Natural killer cell (primary cell): ENCODE measurements at regions not wholly inside any gene's neighbourhood (a gene's known extent, or its start where the extent isn't known, plus 50 kb on each side); places are given as distances from the start of the nearest gene placed in this dataset.

Experiments
- ATAC-seq, 3 donors: fragments of 150-1000 bp in 2 of 3; fragments of 200-7000 bp in 1 of 3; cut with Tn5 transposase; 1 replicate in 1 of 3; 2 replicates in 2 of 3; pipeline ENCODE4 v1.10.0; 2021; ENCODE audit warnings: mild to moderate bottlenecking in 2 of 3, moderate library complexity in 2 of 3
- DNase-seq, 2 donors: peaks; one replicate each; pipeline versions ENCODE4 v3.0.0 to v3.0.0-alpha.2; 2013 to 2021; ENCODE audit warnings: mixed read lengths in 1 of 2
- H3K27ac ChIP-seq: one replicate; pipeline ENCODE4 v1.5.1; 2013; ENCODE audit warnings: mild to moderate bottlenecking, low read length
- H3K27me3 ChIP-seq: one replicate; pipeline ENCODE4 v1.6.1; 2013; ENCODE audit warnings: low read length; ENCODE audit not compliant: control insufficient read depth, insufficient read depth
- H3K36me3 ChIP-seq: one replicate; pipeline ENCODE4 v1.6.1; 2013; ENCODE audit warnings: low read length; ENCODE audit not compliant: control insufficient read depth, insufficient read depth
- H3K4me1 ChIP-seq: one replicate; pipeline ENCODE4 v1.6.1; 2013; ENCODE audit warnings: low read length; ENCODE audit not compliant: control insufficient read depth, insufficient read depth
- H3K4me3 ChIP-seq: one replicate; pipeline ENCODE4 v1.5.1; 2013; ENCODE audit warnings: low read length
- H3K9me3 ChIP-seq: one replicate; pipeline ENCODE4 v1.6.1; 2013; ENCODE audit warnings: low read length; ENCODE audit not compliant: control insufficient read depth, insufficient read depth
- H3K27ac Mint-ChIP-seq, 2 donors: one replicate each; pipeline ENCODE4 v1.8.0; 2022; ENCODE audit warnings: mild to moderate bottlenecking in 2 of 2, mixed read lengths in 2 of 2, moderate library complexity in 1 of 2
- H3K27me3 Mint-ChIP-seq, 2 donors: one replicate each; pipeline ENCODE4 v1.8.0; 2022; ENCODE audit warnings: low read depth in 2 of 2, mixed read lengths in 2 of 2
- H3K36me3 Mint-ChIP-seq: one replicate; pipeline ENCODE4 v1.8.0; 2022; ENCODE audit warnings: mixed read lengths
- H3K4me1 Mint-ChIP-seq, 2 donors: one replicate each; pipeline ENCODE4 v1.8.0; 2022; ENCODE audit warnings: mixed read lengths in 2 of 2
- H3K4me3 Mint-ChIP-seq: one replicate; pipeline ENCODE4 v1.8.0; 2022; ENCODE audit warnings: mild to moderate bottlenecking, moderate library complexity, mixed read lengths
- H3K9me3 Mint-ChIP-seq, 2 donors: one replicate each; pipeline ENCODE4 v1.8.0; 2022; ENCODE audit warnings: mixed read lengths in 2 of 2
- WGBS: methylation state at CpG from one replicate; pipeline ENCODE4 v1.1.7; 2013; ENCODE audit warnings: missing lambda C conversion rate; ENCODE audit not compliant: insufficient coverage; 5-methylcytosine and 5-hydroxymethylcytosine counted together
- intact Hi-C: fragments of 100-400 bp; cut with micrococcal nuclease; formaldehyde crosslinking; loops from one replicate; pipeline ENCODE4 v1.14.2; 2022
- TF ChIP-seq, protein P1 (sequence below): fragments of 200-600 bp; IDR thresholded peaks from one replicate; pipeline ENCODE4 v1.8.0; 2022; ENCODE audit warnings: antibody characterized with exemption

DNA sequence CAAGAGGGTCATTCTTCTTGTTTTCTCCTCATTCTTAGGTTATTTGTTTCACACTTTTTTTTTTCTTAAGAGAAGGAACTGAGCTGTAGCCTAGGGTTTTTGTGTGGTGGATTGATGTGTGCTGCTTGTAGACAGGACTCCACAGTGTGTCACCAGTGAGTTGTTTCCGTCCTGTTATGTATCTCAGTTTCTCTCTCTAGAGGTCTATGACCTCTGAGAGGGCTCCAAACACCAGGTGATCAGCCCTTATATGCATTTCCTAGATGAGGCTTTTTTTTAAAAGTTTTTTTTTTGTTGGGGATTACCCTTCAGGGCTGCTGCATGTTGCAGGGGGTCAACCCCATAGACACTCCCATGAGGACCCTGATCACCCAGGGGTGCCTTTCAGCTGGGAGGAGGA lies 124.2 kb upstream of the MAST4 start:
- H3K27ac ChIP-seq, result no peak overlapping the region
- H3K27me3 Mint-ChIP-seq, result no peaks in the 10 kb centered on the region
- H3K27ac Mint-ChIP-seq, result no peak overlapping the region
- H3K36me3 ChIP-seq, result no peaks in the 10 kb centered on the region
- DNase-seq (no peak), ATAC-seq (no peak)
- 78% methylated on average over 1 of the region's 1 CpG for WGBS
- TF ChIP-seq, protein P1, sequence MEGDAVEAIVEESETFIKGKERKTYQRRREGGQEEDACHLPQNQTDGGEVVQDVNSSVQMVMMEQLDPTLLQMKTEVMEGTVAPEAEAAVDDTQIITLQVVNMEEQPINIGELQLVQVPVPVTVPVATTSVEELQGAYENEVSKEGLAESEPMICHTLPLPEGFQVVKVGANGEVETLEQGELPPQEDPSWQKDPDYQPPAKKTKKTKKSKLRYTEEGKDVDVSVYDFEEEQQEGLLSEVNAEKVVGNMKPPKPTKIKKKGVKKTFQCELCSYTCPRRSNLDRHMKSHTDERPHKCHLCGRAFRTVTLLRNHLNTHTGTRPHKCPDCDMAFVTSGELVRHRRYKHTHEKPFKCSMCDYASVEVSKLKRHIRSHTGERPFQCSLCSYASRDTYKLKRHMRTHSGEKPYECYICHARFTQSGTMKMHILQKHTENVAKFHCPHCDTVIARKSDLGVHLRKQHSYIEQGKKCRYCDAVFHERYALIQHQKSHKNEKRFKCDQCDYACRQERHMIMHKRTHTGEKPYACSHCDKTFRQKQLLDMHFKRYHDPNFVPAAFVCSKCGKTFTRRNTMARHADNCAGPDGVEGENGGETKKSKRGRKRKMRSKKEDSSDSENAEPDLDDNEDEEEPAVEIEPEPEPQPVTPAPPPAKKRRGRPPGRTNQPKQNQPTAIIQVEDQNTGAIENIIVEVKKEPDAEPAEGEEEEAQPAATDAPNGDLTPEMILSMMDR, result no peak
- H3K27me3 ChIP-seq, result no peaks in the 10 kb centered on the region
- H3K9me3 Mint-ChIP-seq, result peaks cover 0 to 4% of the 10 kb centered on the region in 2 donors
- intact Hi-C loops, result no loop called here
- no peaks in the 10 kb centered on the region for H3K9me3 ChIP-seq
- H3K4me3 ChIP-seq, result no peak overlapping the region
- H3K36me3 Mint-ChIP-seq, result no peaks in the 10 kb centered on the region
- H3K4me3 Mint-ChIP-seq, result no peak overlapping the region
- no peaks in the 10 kb centered on the region for H3K4me1 Mint-ChIP-seq
- no peaks in the 10 kb centered on the region for H3K4me1 ChIP-seq

DNA sequence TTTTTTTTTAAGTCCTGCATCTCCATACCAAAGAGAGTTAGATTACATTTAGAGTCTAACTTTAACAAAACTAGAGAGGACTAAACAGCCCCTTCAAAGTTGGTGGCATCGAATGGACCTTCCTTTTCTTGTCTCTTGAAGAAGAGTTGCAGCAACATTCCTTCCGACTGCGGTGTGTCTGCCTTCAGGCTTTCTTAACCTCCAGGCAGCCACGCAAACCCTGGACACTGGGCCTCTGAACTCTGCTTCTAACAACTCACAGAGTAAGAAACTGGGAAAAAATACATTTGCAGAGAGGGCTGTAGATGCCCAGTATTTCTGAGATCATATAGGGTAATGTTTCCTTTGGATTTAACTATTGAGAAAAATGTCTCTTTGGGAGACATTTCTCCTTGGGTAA lies 120.5 kb upstream of the MAST4 start:
- Histone ChIP-seq H3K9me3 (no peaks in the 10 kb centered on the region), H3K36me3 (no peaks in the 10 kb centered on the region), H3K27me3 (no peaks in the 10 kb centered on the region), H3K4me1 (no peaks in the 10 kb centered on the region), H3K4me3 (no peak overlapping the region), H3K27ac (no peak overlapping the region)
- Mint-ChIP-seq H3K4me3 (no peak overlapping the region), H3K27me3 (no peaks in the 10 kb centered on the region), H3K27ac (no peak overlapping the region), H3K36me3 (no peaks in the 10 kb centered on the region), H3K9me3 (peaks cover 0 to 2% of the 10 kb centered on the region in 2 donors), H3K4me1 (no peaks in the 10 kb centered on the region)
- DNase-seq (no peak), ATAC-seq (no peak)
- TF ChIP-seq, protein P1, result no peak
- WGBS, result 95% methylated on average over 4 of the region's 4 CpGs
- intact Hi-C loops, result no loop called here

DNA sequence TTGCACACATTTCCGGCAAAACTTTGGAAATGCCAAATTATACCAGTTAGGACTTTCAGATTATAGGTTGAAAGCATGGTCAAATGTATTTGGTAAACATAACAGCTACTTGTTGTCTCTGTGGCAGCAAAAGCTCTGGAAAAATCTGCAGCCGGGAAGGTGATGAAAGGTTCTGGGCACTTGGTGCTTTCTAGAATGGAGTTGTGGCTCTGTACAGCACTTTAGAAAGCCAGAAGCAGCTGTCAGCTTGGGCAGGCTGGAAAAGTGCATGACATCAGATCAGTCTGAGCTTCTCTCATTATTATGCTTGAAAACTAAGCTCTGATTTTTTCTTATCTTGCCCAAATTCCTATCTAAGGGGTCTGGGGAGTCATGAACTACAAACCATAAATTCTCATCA lies 118.6 kb upstream of the MAST4 start:
- DNase-seq (no peak), ATAC-seq (no peak)
- Mint-ChIP-seq H3K4me1 (no peaks in the 10 kb centered on the region), H3K27me3 (no peaks in the 10 kb centered on the region), H3K27ac (no peak overlapping the region), H3K4me3 (no peak overlapping the region), H3K9me3 (peaks cover 0 to 6% of the 10 kb centered on the region in 2 donors), H3K36me3 (no peaks in the 10 kb centered on the region)
- H3K9me3 ChIP-seq, result peaks cover 5% of the 10 kb centered on the region
- intact Hi-C loops, result no loop called here
- H3K27me3 ChIP-seq, result no peaks in the 10 kb centered on the region
- TF ChIP-seq, protein P1, result no peak
- no peak overlapping the region for H3K27ac ChIP-seq
- no peaks in the 10 kb centered on the region for H3K4me1 ChIP-seq
- no peaks in the 10 kb centered on the region for H3K36me3 ChIP-seq
- WGBS, result 87% methylated on average over 2 of the region's 2 CpGs
- no peak overlapping the region for H3K4me3 ChIP-seq

DNA sequence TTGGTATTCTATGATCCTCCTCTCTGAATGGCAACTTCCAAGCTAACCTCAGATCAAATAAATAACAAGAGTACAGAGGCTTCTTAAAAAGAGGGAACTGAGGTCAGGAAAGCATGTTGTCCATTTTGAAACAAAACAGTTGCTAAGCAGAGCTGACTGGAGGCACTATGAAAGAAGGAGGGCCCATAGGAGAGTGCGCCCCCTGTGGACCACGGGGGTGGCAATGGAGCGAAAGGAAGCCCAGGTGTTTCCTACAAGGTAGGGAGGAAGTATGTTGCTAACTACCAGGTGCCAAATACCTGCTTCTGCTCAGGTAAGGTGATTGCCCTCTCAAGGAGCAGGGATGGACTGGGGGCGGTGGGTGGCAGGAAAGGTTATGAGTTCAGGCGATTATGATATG lies 101.8 kb upstream of the MAST4 start:
- Histone ChIP-seq H3K36me3 (no peaks in the 10 kb centered on the region), H3K9me3 (no peaks in the 10 kb centered on the region), H3K4me3 (no peak overlapping the region), H3K27me3 (no peaks in the 10 kb centered on the region), H3K4me1 (no peaks in the 10 kb centered on the region), H3K27ac (no peak overlapping the region)
- Mint-ChIP-seq H3K4me3 (no peak overlapping the region), H3K27me3 (peaks cover 0 to 8% of the 10 kb centered on the region in 2 donors), H3K27ac (no peak overlapping the region), H3K36me3 (no peaks in the 10 kb centered on the region), H3K9me3 (peaks cover 0 to 9% of the 10 kb centered on the region in 2 donors), H3K4me1 (no peaks in the 10 kb centered on the region)
- no peak for DNase-seq
- TF ChIP-seq, protein P1, result no peak
- 69% methylated on average over 5 of the region's 5 CpGs for WGBS
- ATAC-seq, result no peak
- intact Hi-C loops, result no loop called here
